ENCODE measurements at regions not wholly inside any gene's neighbourhood (a gene's known extent, or its start where the extent isn't known, plus 50 kb on each side); places are given as distances from the start of the nearest gene placed in this dataset.

GRCh38 chr21:35311985-35312384 lies 262.9 kb upstream of the RUNX1 start:
- Histone ChIP-seq H3K27me3 (no peaks in the 10 kb centered on the region), H3K4me1 (no peaks in the 10 kb centered on the region), H3K36me3 (no peaks in the 10 kb centered on the region), H3K4me3 (no peak overlapping the region), H3K27ac (no peak overlapping the region), H3K9me3 (no peaks in the 10 kb centered on the region)
- TF ChIP-seq POLR2AphosphoS5 (IDR thresholded peaks at IDR 0.05): no peak
- no peak for TF ChIP-seq EP300 (IDR thresholded peaks at IDR 0.05)
- TF ChIP-seq POLR2A (IDR thresholded peaks at IDR 0.05): no peak
- no peak for TF ChIP-seq CTCF (IDR thresholded peaks at IDR 0.05)
- WGBS, 2 donors: 76 to 83% methylated on average over 3 of the region's 3 CpGs
- ATAC-seq (ENCODE audit: low FRiP score in 2 of 2) (no peak), DNase-seq (no peak)

- DNase-seq (no peak), ATAC-seq (ENCODE audit: low FRiP score in 2 of 2) (no peak)
- no peaks in the 10 kb centered on the region for H3K4me1 ChIP-seq
- no peaks in the 10 kb centered on the region for H3K9me3 ChIP-seq
- H3K36me3 ChIP-seq: no peaks in the 10 kb centered on the region
- no peak overlapping the region for H3K27ac ChIP-seq
- 68 to 74% methylated on average over 3 of the region's 3 CpGs for WGBS, 2 donors
- TF ChIP-seq POLR2A (IDR thresholded peaks at IDR 0.05) (no peak), CTCF (IDR thresholded peaks at IDR 0.05) (no peak)
- no peak overlapping the region for H3K4me3 ChIP-seq
- H3K27me3 ChIP-seq: no peaks in the 10 kb centered on the region
Observed at GRCh38 chr21:35309316-35309715, 260.2 kb upstream of the RUNX1 start.

GRCh38 chr21:35303085-35303484 lies 254.0 kb upstream of the RUNX1 start:
- TF ChIP-seq CTCF (IDR thresholded peaks at IDR 0.05) (no peak), EP300 (IDR thresholded peaks at IDR 0.05) (no peak), POLR2AphosphoS5 (IDR thresholded peaks at IDR 0.05) (no peak), POLR2A (IDR thresholded peaks at IDR 0.05) (no peak)

GRCh38 chr21:35298757-35299156 lies 249.7 kb upstream of the RUNX1 start:
- TF ChIP-seq POLR2AphosphoS5 (IDR thresholded peaks at IDR 0.05): no peak
- no peak for TF ChIP-seq CTCF (IDR thresholded peaks at IDR 0.05)
- TF ChIP-seq EP300 (IDR thresholded peaks at IDR 0.05): no peak
- no peak for TF ChIP-seq POLR2A (IDR thresholded peaks at IDR 0.05)
- 61 to 75% methylated on average over 3 of the region's 3 CpGs for WGBS, 2 donors
- H3K36me3 ChIP-seq: no peaks in the 10 kb centered on the region
- H3K4me1 ChIP-seq: no peaks in the 10 kb centered on the region
- no peaks in the 10 kb centered on the region for H3K27me3 ChIP-seq
- no peak overlapping the region for H3K4me3 ChIP-seq
- DNase-seq: no peak
- H3K9me3 ChIP-seq: no peaks in the 10 kb centered on the region
- ATAC-seq (ENCODE audit: low FRiP score in 2 of 2): peak in 1 of 2 donors; percentile 78
- H3K27ac ChIP-seq: no peak overlapping the region

More at GRCh38 chr21:35303085-35303484, 254.0 kb upstream of the RUNX1 start:
- no peak overlapping the region for H3K4me3 ChIP-seq
- DNase-seq (no peak), ATAC-seq (ENCODE audit: low FRiP score in 2 of 2) (no peak)
- no peak overlapping the region for H3K27ac ChIP-seq
- no peaks in the 10 kb centered on the region for H3K9me3 ChIP-seq
- no peaks in the 10 kb centered on the region for H3K36me3 ChIP-seq
- WGBS, 2 donors: 50 to 85% methylated on average over 1 of the region's 1 CpG
- no peaks in the 10 kb centered on the region for H3K27me3 ChIP-seq
- H3K4me1 ChIP-seq: no peaks in the 10 kb centered on the region

GRCh38 chr21:35297665-35298064 lies 248.6 kb upstream of the RUNX1 start:
- Histone ChIP-seq H3K27me3 (no peaks in the 10 kb centered on the region), H3K9me3 (no peaks in the 10 kb centered on the region), H3K36me3 (no peaks in the 10 kb centered on the region), H3K4me3 (no peak overlapping the region), H3K4me1 (no peaks in the 10 kb centered on the region), H3K27ac (no peak overlapping the region)
- 78 to 80% methylated on average over 4 of the region's 4 CpGs for WGBS, 2 donors
- ATAC-seq (ENCODE audit: low FRiP score in 2 of 2) (no peak), DNase-seq (no peak)
- TF ChIP-seq POLR2AphosphoS5 (IDR thresholded peaks at IDR 0.05): no peak
- no peak for TF ChIP-seq CTCF (IDR thresholded peaks at IDR 0.05)
- no peak for TF ChIP-seq POLR2A (IDR thresholded peaks at IDR 0.05)
- no peak for TF ChIP-seq EP300 (IDR thresholded peaks at IDR 0.05)

Measured in upper lobe of left lung (tissue), 6 donors.